Heart left ventricle (tissue), 16 donors: ENCODE measurements at regions not wholly inside any gene's neighbourhood (a gene's known extent, or its start where the extent isn't known, plus 50 kb on each side); places are given as distances from the start of the nearest gene placed in this dataset.

Experiments used
- ATAC-seq, 4 donors: fragments of 200-7000 bp; cut with Tn5 transposase; one replicate each; pipeline ENCODE4 v1.9.1; 2020 to 2022; ENCODE audit warnings: moderate library complexity in 4 of 4, mild to moderate bottlenecking in 3 of 4, moderate number of reproducible peaks in 1 of 4
- DNase-seq, 5 donors: peaks; one replicate each; pipeline ENCODE4 v3.0.0-alpha.2; 2020
- H3K27ac ChIP-seq, 12 donors: fragments of 200-600 bp; sonication (generic) in 4 of 12; one replicate each; pipeline versions ENCODE4 v1.5.0 to v1.8.0; 2016 to 2022; ENCODE audit warnings: mild to moderate bottlenecking in 2 of 12
- H3K27me3 ChIP-seq, 9 donors: fragments of 200-600 bp; sonication (generic) in 2 of 9; one replicate each; pipeline versions ENCODE4 v1.5.1 to v1.8.0; 2016 to 2022; ENCODE audit warnings: mild to moderate bottlenecking in 3 of 9
- H3K36me3 ChIP-seq, 9 donors: fragments of 200-600 bp; sonication (generic) in 2 of 9; one replicate each; pipeline versions ENCODE4 v1.5.0 to v1.8.0; 2018 to 2022; ENCODE audit warnings: mild to moderate bottlenecking in 2 of 9
- H3K4me1 ChIP-seq, 12 donors: fragments of 200-600 bp; sonication (generic) in 4 of 12; one replicate each; pipeline versions ENCODE4 v1.5.0 to v1.8.0; 2016 to 2022; ENCODE audit warnings: mild to moderate bottlenecking in 3 of 12
- H3K4me3 ChIP-seq, 12 donors: fragments of 200-600 bp; sonication (generic) in 4 of 12; one replicate each; pipeline versions ENCODE4 v1.5.0 to v1.8.0; 2017 to 2022; ENCODE audit warnings: mild to moderate bottlenecking in 9 of 12, moderate library complexity in 4 of 12
- H3K9me3 ChIP-seq, 12 donors: fragments of 200-600 bp; sonication (generic) in 4 of 12; one replicate each; pipeline versions ENCODE4 v1.5.0 to v1.8.0; 2016 to 2022; ENCODE audit warnings: mild to moderate bottlenecking in 1 of 12
- CTCF ChIP-seq, 12 donors: fragments of 200-600 bp; sonication (generic) in 4 of 12; IDR thresholded peaks; one replicate each; pipeline versions ENCODE4 v1.5.0 to v1.8.0; 2018 to 2022; ENCODE audit warnings: antibody characterized with exemption in 12 of 12, mild to moderate bottlenecking in 5 of 12
- POLR2A ChIP-seq, 2 donors: fragments of 450-650 bp; IDR thresholded peaks; one replicate each; pipeline ENCODE4 v1.6.1; 2017; ENCODE audit warnings: antibody characterized with exemption in 2 of 2, mild to moderate bottlenecking in 2 of 2, moderate library complexity in 2 of 2
- WGBS, 4 donors: extraction: QIAGEN DNeasy Blood & Tissue Kit in 2 of 4; methylation state at CpG; one replicate each; pipeline versions ENCODE4 v1.1.5 to v1.1.7; 2013 to 2018; 5-methylcytosine and 5-hydroxymethylcytosine counted together
- intact Hi-C, 10 donors: fragments of 100-400 bp; cut with DNase I; formaldehyde crosslinking; loops; one replicate each; pipeline versions ENCODE4 v1.11.1 to v1.14.2; 2022
- donor health status: ischemic (EF 13 %, LVEDD 7.1; RV severe dilation, severe dysfunction).
- donor health status: healthy with polysubstance abuse.
- donor health status: DM: no; HTN: yes; CAD: no.
- donor health status: DM: no; HTN: no; CAD: no.
- donor health status: ischemic (EF 25% LVEDD 6.9; RV normal size, moderate dysfunction).
- donor health status: ischemic (EF 25% LVEDD 5.7; RV mildly dilated, moderate dysfunction).
- donor health status: healthy.
- donor health status: DM: yes; HTN: yes; CAD: no.
- donor health status: ischemic (EF 35%, LVEDD 5.7; RV mildly dilated, moderate dysfunction).
- donor health status: nonischemic (EF 11% LVEDD 7.7; RV severe dilation, severe dysfunction).
- donor health status: DM: yes; HTN: yes; CAD: no.
- donor health status: PGD.
- donor health status: ischemic (EF 29% LVEDD 5.4; RV normal size, mild dysfunction).
- donor health status: nonischemic (EF 23%, LVEDD 6.1; RV moderate dilation, normal function).

GRCh38 chr4:131251321-131251720 is 1897.8 kb upstream of the PCDH10 start:
- H3K36me3 ChIP-seq = no peaks in the 10 kb centered on the region
- TF ChIP-seq CTCF (IDR thresholded peaks at IDR 0.05) (no peak), POLR2A (IDR thresholded peaks at IDR 0.05) (no peak)
- no peaks in the 10 kb centered on the region for H3K9me3 ChIP-seq
- no peak overlapping the region for H3K4me3 ChIP-seq
- no peaks in the 10 kb centered on the region for H3K4me1 ChIP-seq
- intact Hi-C loops = no loop called here
- no peaks in the 10 kb centered on the region for H3K27me3 ChIP-seq
- no peak overlapping the region for H3K27ac ChIP-seq
- DNase-seq (no peak), ATAC-seq (no peak)
- 77 to 83% (median 81%) methylated on average over 3 of the region's 3 CpGs for WGBS, 4 donors

- intact Hi-C loops = no loop called here
- DNase-seq (no peak), ATAC-seq (no peak)
- WGBS, 4 donors = 73 to 80% (median 78%) methylated on average over 2 of the region's 2 CpGs
- Histone ChIP-seq H3K4me3 (no peak overlapping the region), H3K4me1 (no peaks in the 10 kb centered on the region), H3K27ac (no peak overlapping the region), H3K9me3 (no peaks in the 10 kb centered on the region), H3K36me3 (no peaks in the 10 kb centered on the region), H3K27me3 (no peaks in the 10 kb centered on the region)
- TF ChIP-seq POLR2A (IDR thresholded peaks at IDR 0.05) (no peak), CTCF (IDR thresholded peaks at IDR 0.05) (no peak)
Measured at GRCh38 chr4:131257241-131257640, 1891.9 kb upstream of the PCDH10 start.

GRCh38 chr4:131258361-131258760 is 1890.7 kb upstream of the PCDH10 start:
- Histone ChIP-seq H3K4me3 (no peak overlapping the region), H3K36me3 (no peaks in the 10 kb centered on the region), H3K9me3 (no peaks in the 10 kb centered on the region), H3K27me3 (no peaks in the 10 kb centered on the region), H3K27ac (no peak overlapping the region), H3K4me1 (no peaks in the 10 kb centered on the region)
- WGBS, 4 donors = 62 to 81% (median 77%) methylated on average over 2 of the region's 2 CpGs
- intact Hi-C loops = no loop called here
- ATAC-seq (no peak), DNase-seq (no peak)
- no peak for TF ChIP-seq POLR2A (IDR thresholded peaks at IDR 0.05)
- TF ChIP-seq CTCF (IDR thresholded peaks at IDR 0.05) = no peak

- DNase-seq (no peak), ATAC-seq (no peak)
- no peaks in the 10 kb centered on the region for H3K4me1 ChIP-seq
- H3K27ac ChIP-seq = no peak overlapping the region
- H3K27me3 ChIP-seq = no peaks in the 10 kb centered on the region
- no peak overlapping the region for H3K4me3 ChIP-seq
- intact Hi-C loops = no loop called here
- TF ChIP-seq POLR2A (IDR thresholded peaks at IDR 0.05) (no peak), CTCF (IDR thresholded peaks at IDR 0.05) (no peak)
- H3K9me3 ChIP-seq = peaks cover 0 to 16% (median 5%) of the 10 kb centered on the region in 12 donors
- H3K36me3 ChIP-seq = no peaks in the 10 kb centered on the region
Measured at GRCh38 chr4:131288441-131288840, 1860.7 kb upstream of the PCDH10 start.
